ENCODE measurements at regions not wholly inside any gene's neighbourhood (a gene's known extent, or its start where the extent isn't known, plus 50 kb on each side); places are given as distances from the start of the nearest gene placed in this dataset.

- no peak overlapping the region for H3K4me3 ChIP-seq (ENCODE audit: control insufficient read depth, low read depth, low read length)
- no peak for DNase-seq (ENCODE audit: low read depth)
- no peak for TF ChIP-seq CTCF (IDR thresholded peaks at IDR 0.05; ENCODE audit: control insufficient read depth, insufficient read depth, low read depth, low read length, missing control alignments)
These were observed 386.3 kb upstream of the TBX3 start for GRCh38 chr12:115070313-115070712.

GRCh38 chr12:115064296-115064695, 380.3 kb upstream of the TBX3 start:
- no peak for TF ChIP-seq CTCF (IDR thresholded peaks at IDR 0.05; ENCODE audit: control insufficient read depth, insufficient read depth, low read depth, low read length, missing control alignments)
- DNase-seq (ENCODE audit: low read depth), result no peak
- no peak overlapping the region for H3K4me3 ChIP-seq (ENCODE audit: control insufficient read depth, low read depth, low read length)

- TF ChIP-seq CTCF (IDR thresholded peaks at IDR 0.05; ENCODE audit: control insufficient read depth, insufficient read depth, low read depth, low read length, missing control alignments), result no peak
- H3K4me3 ChIP-seq (ENCODE audit: control insufficient read depth, low read depth, low read length), result no peak overlapping the region
- no peak for DNase-seq (ENCODE audit: low read depth)
These were observed 378.8 kb upstream of the TBX3 start for GRCh38 chr12:115062741-115063140.

GRCh38 chr12:115060477-115061168, 376.6 kb upstream of the TBX3 start:
- TF ChIP-seq CTCF (IDR thresholded peaks at IDR 0.05; ENCODE audit: control insufficient read depth, insufficient read depth, low read depth, low read length, missing control alignments), result no peak
- DNase-seq (ENCODE audit: low read depth), result peak; percentile 80
- no peak overlapping the region for H3K4me3 ChIP-seq (ENCODE audit: control insufficient read depth, low read depth, low read length)

GRCh38 chr12:115057445-115057844, 373.5 kb upstream of the TBX3 start:
- TF ChIP-seq CTCF (IDR thresholded peaks at IDR 0.05; ENCODE audit: control insufficient read depth, insufficient read depth, low read depth, low read length, missing control alignments), result no peak
- H3K4me3 ChIP-seq (ENCODE audit: control insufficient read depth, low read depth, low read length), result no peak overlapping the region
- DNase-seq (ENCODE audit: low read depth), result no peak

- TF ChIP-seq CTCF (IDR thresholded peaks at IDR 0.05; ENCODE audit: control insufficient read depth, insufficient read depth, low read depth, low read length, missing control alignments), result no peak
- no peak overlapping the region for H3K4me3 ChIP-seq (ENCODE audit: control insufficient read depth, low read depth, low read length)
- no peak for DNase-seq (ENCODE audit: low read depth)
These were observed 367.4 kb upstream of the TBX3 start for GRCh38 chr12:115051378-115051777.
